HG03196 (cell line): ENCODE measurements at regions not wholly inside any gene's neighbourhood (a gene's known extent, or its start where the extent isn't known, plus 50 kb on each side); places are given as distances from the start of the nearest gene placed in this dataset.

ENCODE experiments used
- ATAC-seq: cut with Tn5 transposase; IDR thresholded peaks from one replicate; pipeline ENCODE4 v1.9.1; 2021; ENCODE audit not compliant: unreplicated experiment

DNA sequence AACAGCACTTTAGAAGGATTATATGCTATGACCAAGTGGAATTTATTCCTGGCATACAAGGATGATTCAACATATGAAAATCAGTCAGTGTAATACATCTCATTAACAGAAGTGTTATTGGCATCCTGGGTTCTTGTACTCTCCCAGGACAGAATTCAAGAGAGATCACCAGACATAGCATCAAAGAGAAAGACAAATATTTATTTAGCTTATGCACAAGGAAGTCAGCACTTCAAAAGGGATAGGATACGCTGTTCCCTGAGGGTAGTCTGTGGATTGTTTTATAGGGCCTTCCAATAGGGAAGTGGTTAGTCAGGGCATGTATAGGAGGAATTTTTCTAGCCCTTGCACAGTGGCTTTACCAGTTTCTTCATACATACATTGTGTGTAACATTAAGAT is 1238.0 kb downstream of the PCDH17 start:
- no peak for ATAC-seq

DNA sequence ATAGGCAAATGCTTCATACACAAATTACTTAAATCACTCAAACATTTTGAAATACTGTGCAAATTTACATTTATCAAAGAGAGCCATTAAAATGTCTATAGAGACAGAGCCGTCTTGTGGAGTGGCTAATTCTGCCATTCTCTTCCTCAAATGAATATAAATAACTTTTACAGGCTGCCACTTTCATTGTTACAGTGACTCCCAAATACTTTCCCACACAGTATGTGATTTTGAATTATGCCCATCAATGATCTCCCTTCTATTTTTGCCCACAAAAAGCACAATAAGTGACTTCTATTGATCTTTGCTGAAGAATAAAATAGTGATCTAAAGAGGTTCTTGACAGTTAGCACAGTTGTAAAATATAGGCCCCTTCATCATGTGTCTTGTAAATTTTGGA is 1244.9 kb downstream of the PCDH17 start:
- no peak for ATAC-seq

DNA sequence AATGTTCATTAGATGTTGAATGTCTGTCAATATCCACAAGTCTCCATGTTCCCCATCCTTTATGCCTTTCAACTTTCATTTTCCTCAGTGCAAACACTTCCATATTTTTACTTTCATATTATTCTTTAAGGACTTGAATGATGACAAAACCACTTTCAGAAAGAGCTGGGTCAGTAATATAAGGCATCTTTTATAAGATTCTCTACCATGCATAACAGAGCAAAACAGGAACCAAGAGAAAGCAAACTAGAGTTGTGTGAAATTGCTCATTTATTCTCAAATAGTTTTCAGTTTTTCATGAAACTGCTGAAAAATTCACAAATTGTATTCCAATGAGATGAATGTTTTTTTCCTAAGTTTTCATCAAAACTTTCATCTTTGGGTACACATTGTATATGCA is 1247.6 kb downstream of the PCDH17 start:
- ATAC-seq = no peak

DNA sequence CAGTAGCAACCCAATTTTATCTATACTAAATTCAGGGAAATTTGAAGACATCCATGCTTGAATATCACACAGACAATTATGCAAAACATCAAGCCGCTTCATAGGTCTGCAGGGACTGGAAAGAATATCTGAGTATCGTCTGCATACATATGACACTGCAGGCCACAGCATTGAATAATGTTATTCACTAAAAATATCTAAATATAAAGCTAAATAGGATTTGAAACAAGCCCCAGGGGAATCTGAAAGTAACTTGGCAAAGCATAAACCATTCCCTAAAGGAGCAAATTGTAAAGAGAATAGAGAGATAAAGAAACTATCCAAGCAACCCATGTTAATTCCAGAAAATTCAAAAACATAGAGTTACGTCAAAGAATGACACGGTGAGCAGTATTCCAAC is 1251.0 kb downstream of the PCDH17 start:
- no peak for ATAC-seq

DNA sequence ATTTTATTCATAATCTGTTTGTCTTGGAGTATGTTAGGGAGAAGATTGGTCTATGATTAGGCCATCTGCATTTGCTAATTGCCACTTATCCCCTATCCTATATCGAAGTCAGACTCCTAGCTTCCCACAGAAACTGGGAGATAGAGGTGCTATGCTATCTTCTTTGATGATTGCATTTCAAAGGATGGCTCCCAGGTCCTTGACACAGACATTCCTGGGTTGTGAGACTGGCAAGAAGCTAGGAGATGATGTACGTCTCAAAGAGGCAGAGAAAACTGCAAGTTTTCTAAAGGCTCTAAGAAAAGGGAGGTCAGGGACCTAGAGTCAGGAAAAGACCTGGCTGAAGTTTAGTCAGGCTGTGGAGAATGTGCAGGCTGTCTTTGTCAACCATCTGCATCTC is 1251.9 kb downstream of the PCDH17 start:
- ATAC-seq = no peak

DNA sequence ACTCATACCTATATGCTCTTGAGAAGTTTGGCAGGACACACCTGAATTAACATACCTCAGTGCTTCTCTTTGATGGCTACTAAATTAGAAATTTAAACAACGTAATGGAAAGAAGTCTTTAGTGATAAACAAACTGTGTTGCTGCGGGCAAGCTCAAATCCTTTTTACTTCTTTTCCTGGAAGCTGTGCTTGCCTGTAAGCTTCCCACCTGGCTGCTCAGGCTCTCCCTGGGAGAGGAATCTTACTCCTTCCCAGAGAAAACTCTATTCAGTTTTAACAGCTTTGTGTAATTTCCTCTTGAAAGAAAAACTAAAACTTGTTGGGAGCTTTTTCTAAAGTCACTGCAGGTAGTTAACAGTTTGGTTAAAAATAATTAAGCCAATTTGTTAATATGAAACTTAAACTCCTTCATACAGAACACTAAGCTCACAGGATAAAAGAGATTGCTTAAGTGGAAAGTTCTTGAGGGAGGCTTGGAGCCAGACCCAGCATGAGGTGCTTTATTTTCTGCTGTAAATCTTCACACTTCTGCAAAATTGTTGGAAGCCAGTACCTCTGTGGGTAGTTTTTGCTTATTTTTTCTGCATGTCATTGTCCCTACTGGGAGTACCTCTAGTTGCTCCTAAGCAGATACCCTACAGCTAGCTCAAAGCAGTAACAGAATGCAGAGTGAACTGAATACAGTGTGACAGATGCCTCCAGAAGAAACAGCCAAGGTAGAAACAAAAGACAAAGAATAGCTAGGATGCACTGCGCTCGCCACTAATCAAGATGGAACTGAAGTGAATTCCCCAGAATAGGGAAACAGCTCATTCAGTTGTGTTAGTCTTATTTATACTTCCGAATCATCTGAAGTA is 1253.0 kb downstream of the PCDH17 start:
- no peak for ATAC-seq

DNA sequence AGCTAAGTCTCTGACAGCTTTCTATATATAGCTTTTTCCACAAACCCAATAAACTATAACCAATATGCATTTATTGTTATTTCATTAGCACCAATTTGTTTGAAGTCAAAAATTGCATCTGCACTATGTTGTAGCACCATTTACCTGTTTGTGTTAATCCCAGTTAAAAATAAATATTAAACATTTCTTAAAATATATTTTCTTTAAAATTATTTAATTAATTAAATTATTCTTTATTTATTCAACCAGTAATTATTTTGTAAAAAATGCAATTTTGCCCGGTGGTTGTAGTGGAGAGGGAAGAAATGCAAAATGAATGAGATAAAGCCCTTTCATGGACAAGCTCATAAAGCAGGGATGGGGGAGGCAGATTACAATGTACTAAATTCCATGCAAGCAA is 1257.9 kb downstream of the PCDH17 start:
- ATAC-seq = no peak

DNA sequence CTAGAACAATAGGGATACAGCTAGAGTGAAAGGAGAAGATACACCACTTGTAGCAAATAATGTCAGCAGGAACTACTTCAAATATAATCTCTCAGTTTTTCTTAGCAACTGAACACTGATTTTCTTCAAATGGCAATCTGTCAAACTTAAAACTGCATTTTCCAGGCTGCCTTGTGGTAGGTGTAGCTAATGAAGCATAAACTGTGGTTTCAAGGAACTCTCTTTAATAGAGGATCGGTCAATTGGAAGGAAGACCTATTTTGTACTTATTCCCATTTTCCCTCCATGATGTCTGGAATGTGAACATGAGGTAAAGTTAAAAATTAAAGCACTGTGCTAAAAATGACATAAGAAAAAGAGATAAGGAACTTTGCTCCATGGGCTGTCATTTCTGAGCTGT is 1261.9 kb downstream of the PCDH17 start:
- ATAC-seq = no peak

DNA sequence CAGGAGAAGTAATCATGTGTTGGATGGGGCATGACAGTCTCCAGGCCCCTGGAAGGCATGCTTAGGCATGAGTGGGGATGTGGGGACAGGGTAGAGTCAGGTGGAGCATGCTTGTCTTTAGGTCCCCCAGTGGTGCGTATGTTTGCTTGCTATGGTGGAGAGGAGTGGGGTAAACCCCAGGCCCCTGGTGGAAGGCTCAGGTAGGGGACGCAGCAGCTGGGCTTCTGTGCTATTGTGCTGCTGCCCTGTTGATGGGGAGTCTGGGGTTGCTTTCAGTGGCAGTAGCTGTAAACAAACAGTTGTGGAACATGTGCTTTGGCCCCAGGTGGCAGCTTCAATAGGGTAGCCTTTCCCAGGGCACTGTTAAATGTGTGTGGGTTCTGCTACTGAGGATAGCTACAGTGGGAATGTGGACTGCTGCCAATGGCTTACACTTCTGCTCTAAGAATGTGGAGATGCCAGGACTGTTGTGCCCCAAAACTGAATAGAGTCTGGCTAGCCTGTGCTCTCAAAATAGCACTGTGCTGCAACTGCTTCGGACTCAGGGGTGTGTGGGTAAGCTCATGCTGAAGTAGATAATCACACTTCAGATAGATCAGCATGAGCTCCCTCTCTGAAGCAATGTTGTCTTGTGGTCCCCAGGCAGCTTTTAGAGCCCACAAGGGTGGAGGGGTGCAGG is 1257.3 kb downstream of the DIAPH3 start:
- no peak for ATAC-seq

DNA sequence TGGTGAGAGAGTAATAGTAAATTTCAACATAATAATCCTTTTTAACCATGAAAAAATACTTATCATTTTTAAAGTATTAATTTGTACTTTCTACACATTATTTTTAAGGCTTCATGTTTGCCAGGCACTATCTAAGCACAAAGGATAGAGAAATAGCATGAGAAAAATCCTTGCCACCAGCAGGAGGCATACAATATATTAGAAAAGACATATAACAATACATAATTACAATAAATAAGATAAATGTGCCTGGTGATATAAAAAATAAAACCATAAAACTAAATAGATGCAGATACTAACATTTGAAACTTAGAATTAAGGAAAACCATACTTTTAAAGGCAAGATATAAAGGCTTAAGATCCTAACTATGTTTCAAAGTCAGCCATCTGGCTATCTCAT is 1256.4 kb downstream of the DIAPH3 start:
- no peak for ATAC-seq

DNA sequence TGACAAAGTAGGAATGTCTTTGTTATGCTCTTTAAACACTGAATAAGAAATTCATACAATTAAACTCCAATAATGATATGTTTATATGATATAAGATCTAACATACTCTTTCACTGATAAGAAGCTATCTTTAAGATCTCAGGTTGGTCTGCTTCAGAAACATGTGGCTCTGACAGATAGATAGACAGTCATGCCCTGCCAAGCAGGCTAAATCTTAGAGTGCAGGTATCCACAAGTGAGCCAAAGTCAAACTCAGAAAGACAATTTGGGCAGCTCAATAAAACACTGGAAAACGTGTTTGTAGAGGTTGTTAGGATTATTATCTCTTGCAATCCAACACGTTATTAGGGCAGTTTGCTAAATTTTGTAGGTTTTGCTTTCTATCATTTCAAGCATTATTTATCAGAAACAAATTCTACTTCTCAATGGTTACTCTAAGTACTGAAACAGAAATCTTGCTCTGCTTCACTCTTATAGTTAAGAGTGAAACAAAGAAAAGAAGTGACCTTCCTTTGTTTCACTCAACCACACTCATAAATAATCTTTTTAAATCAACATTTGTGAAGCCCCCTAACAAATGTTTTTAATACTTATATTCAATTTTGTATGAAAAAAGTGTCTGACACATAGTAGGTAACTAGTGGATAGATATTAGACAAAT is 1255.6 kb downstream of the DIAPH3 start:
- ATAC-seq = no peak

DNA sequence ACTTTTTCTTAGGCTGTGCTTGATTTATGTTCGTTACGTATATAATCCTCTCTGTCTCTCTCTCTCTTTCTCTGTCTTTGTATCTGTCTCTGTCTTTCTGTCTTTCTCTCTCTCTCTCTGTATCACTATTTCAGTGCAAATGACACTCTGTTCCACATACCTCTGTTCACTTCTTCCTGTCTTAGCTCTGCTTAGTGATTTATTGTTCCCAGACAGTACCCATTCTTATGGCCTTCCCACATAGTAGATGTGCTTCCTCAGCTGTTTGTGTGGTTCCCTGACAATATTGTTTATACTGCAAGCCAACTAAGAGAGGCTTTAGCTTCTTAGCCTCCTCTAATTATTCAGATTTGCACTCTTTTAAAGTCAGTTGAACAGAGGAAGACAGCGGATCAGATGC is 1244.2 kb downstream of the DIAPH3 start:
- ATAC-seq = no peak

DNA sequence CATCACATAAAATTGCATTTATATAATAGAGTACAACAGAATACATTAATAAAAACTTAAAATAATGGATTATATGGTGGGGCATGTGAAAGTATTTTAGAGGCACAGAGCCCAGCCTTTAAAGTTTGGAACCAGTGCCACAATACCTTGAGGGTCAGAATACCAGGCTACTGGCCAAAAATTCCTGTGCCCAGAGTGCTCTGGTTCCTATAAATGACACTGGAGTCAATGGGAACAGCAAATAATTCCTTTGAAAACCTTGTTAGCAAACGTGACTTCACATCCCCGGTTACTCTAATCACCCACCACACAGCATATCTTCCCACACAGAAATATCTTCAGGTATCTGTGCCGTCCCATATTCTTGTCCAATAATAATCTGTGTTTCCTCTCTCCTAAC is 1242.6 kb downstream of the DIAPH3 start:
- ATAC-seq = no peak

DNA sequence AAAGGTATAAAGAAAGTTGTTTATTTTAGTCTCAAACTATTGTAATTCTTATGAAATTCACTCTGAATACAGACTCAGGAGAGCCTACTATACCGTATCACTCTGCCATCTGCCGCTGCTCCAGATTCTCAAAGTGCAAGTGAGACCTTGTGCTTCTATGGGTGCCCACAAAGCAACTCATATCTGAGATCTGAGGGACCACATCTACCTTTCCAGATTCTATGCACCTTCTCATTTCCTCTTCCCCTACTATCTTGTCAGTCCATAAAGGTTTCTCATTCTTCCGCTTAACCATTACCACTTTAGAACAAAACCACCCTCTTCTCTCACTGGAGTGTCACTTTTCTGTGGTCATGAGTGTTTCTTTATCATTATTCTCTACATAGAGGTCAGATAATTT is 1236.9 kb downstream of the DIAPH3 start:
- ATAC-seq = no peak

DNA sequence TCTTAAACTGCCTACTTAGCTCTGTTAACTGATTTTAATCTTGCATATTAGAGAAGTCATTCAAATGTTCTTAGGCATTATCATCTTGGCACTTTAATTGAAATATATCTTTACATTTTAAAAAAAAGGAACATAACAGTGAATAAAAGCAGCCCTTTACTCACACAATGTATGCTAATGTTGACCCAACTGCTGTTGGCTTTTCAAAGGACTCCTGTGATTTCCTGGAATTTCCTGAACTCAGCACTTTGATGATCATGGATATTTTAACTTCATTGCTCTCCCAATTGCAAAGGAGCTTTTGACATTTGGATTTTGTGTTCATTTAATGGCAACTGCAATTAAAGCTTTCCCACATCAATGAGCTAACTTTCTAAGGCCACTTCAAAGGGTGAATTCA is 1230.3 kb downstream of the DIAPH3 start:
- no peak for ATAC-seq

DNA sequence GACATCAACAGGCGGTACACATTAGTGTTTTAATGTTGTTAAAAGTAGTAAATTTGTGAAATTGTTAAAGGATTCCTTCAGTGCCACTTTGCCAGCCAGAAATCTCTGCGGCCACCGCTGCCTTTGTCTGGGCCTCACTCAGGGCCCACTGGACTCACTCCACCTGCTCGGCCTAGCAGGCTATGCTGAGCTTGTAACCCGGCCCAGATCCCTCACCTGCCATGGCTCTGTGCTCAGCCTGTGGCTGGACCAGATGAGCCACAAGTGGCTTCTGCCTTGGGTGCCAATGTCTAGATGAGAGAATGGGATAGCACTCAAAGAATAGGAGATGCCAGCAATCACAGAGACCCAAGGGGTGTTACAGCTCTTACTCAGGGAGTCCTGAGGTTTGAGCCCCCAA is 1228.0 kb downstream of the DIAPH3 start:
- no peak for ATAC-seq

DNA sequence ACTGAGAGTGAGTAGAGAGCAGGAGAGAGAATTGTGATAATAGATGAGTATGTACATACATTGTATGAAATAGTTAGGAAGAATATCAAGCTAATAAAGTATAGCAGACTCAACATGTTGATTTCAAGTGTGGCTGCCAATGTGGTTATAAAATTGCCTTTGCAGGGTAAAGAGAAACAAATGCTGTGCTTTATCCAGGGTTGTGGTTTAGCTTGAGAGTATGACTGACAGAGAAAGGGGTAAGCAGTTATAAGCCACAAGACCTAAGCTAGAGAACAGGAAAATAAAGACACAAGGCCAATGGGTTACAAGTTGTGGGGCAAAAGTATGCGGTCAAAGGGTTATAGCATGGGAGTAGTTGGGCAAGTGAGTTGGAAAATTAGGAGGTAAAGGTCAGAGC is 1217.5 kb downstream of the DIAPH3 start:
- no peak for ATAC-seq

DNA sequence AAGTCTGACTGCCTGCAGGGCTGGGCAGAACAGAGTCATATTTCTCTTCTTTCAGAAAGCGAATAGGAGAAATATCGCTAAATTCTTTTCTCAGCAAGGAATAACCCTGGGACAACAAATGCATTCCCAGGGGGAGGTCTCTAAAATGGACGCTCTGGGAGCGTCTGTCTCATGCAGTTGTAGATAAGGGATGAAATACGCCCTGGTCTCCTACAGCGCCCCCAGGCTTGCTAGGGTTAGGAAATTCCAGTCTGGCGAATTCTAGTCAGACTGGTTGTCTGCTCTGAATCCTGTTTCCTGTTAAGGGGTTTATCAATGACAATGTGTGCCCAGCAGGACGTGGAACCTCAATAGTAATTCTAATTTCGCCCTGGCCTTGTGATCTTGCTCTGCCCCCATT is 1214.1 kb downstream of the DIAPH3 start:
- ATAC-seq = no peak

DNA sequence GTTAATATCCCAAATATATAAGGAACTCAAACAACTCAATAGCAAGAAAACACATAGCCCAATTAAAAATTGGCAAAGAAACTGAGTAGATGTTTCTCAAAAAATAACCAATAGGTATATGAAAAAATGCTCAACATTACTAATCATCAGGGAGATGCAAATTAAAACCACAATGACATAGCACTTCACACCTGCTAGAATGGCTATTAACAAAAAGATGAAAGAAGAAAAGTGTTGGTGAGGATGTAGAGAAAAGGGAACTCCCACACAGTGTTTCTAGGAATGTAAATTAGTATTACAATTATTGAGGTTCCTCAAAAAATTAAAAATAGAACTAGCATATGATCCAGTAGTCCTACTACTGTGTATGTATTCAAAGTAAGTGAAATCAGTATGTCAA is 1212.8 kb downstream of the DIAPH3 start:
- no peak for ATAC-seq

DNA sequence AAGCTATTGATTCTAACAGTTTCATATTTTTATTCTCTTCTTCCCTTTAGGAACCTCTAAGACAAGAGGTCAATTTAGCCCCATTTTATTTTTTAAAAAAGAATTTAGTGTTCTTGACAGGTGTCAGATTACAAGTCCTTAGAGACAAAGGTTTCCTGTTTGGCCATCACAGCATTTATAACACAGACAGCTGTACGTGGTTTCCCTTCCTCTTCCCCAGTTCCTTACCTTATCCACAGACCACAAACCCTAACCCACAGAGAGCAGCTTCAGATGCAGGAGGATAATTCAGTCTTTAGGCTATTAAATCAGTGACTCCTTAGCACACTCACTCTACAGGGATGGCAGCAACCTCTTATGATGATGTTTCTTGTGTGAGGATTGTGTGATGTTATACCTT is 1210.1 kb downstream of the DIAPH3 start:
- ATAC-seq = peak; percentile 93

DNA sequence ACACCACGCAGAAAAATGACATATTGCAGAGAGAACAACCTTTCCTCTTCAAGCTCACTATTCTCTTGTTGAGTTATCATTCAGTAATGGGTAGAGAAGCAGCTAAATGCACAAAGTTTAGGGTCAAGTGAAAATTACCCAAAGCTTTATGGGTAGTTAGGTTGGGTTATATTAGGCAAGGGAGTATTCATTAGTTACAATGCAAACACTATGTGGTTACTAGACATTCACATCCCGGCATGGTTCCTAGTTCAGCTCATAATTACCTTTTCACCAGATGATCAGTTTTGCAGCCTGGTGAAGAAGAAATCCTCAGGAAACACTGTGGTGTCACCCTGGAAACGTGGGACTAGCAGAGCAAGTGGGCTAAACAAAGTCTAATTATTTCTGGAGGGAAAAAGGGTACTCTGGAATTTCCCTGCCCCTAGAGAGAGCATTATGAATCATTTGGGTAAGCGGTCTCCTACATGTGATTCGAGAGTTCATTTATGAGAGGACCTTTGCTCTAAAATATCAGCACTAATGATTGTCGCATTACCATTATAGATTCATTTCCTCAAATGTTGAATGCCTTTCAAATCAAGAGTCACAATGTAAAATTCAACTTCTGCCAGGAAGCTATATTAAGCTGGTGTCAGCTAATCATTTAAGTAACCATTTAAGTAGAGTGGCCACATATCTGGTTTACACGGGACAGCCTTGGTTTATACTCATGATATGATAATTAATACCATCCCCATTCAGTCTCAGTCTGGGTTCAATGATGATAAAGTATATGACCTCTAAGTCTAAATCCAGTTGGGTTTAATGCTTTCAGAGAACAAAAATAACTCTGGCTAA is 1208.0 kb downstream of the DIAPH3 start:
- no peak for ATAC-seq
